ENCODE measurements at regions not wholly inside any gene's neighbourhood (a gene's known extent, or its start where the extent isn't known, plus 50 kb on each side); places are given as distances from the start of the nearest gene placed in this dataset.

GRCh38 chr4:188839704-188840103 is 700.5 kb downstream of the TRIML1 start:
- ATAC-seq (replicated peaks) = no peak
- H3K27ac Mint-ChIP-seq = no peak overlapping the region
- H3K9me3 Mint-ChIP-seq = peaks cover 0 to 2% of the 10 kb centered on the region in 2 donors
- no peaks in the 10 kb centered on the region for H3K27me3 Mint-ChIP-seq
- no peaks in the 10 kb centered on the region for H3K4me1 Mint-ChIP-seq
- H3K4me3 Mint-ChIP-seq = no peak overlapping the region
- no peaks in the 10 kb centered on the region for H3K36me3 Mint-ChIP-seq
- DNase-seq = no peak

GRCh38 chr4:188841523-188841922 is 702.3 kb downstream of the TRIML1 start:
- DNase-seq (no peak), ATAC-seq (replicated peaks) (no peak)
- Mint-ChIP-seq H3K36me3 (no peaks in the 10 kb centered on the region), H3K27me3 (no peaks in the 10 kb centered on the region), H3K4me1 (no peaks in the 10 kb centered on the region), H3K4me3 (no peak overlapping the region), H3K27ac (no peak overlapping the region), H3K9me3 (peaks cover 0 to 9% of the 10 kb centered on the region in 2 donors)

GRCh38 chr4:188854436-188854835 is 715.2 kb downstream of the TRIML1 start:
- H3K4me1 Mint-ChIP-seq = no peaks in the 10 kb centered on the region
- H3K36me3 Mint-ChIP-seq = no peaks in the 10 kb centered on the region
- H3K27me3 Mint-ChIP-seq = no peaks in the 10 kb centered on the region
- ATAC-seq (replicated peaks) (no peak), DNase-seq (no peak)
- no peak overlapping the region for H3K27ac Mint-ChIP-seq
- H3K4me3 Mint-ChIP-seq = no peak overlapping the region
- peaks cover 6 to 13% of the 10 kb centered on the region in 2 donors for H3K9me3 Mint-ChIP-seq

- no peaks in the 10 kb centered on the region for H3K27me3 Mint-ChIP-seq
- DNase-seq (no peak), ATAC-seq (replicated peaks) (no peak)
- peaks cover 2 to 6% of the 10 kb centered on the region in 2 donors for H3K9me3 Mint-ChIP-seq
- H3K4me1 Mint-ChIP-seq = no peaks in the 10 kb centered on the region
- no peak overlapping the region for H3K27ac Mint-ChIP-seq
- H3K4me3 Mint-ChIP-seq = no peak overlapping the region
- H3K36me3 Mint-ChIP-seq = no peaks in the 10 kb centered on the region
These were observed 719.5 kb downstream of the TRIML1 start for GRCh38 chr4:188858696-188859095.

- Mint-ChIP-seq H3K4me3 (no peak overlapping the region), H3K9me3 (peaks cover 4 to 14% of the 10 kb centered on the region in 2 donors), H3K36me3 (no peaks in the 10 kb centered on the region), H3K27me3 (no peaks in the 10 kb centered on the region), H3K27ac (no peak overlapping the region), H3K4me1 (no peaks in the 10 kb centered on the region)
- DNase-seq (no peak), ATAC-seq (replicated peaks) (no peak)
These were observed 725.5 kb downstream of the TRIML1 start for GRCh38 chr4:188864741-188865140.

GRCh38 chr4:188867796-188868195 is 728.6 kb downstream of the TRIML1 start:
- DNase-seq (no peak), ATAC-seq (replicated peaks) (no peak)
- H3K4me1 Mint-ChIP-seq = no peaks in the 10 kb centered on the region
- H3K36me3 Mint-ChIP-seq = no peaks in the 10 kb centered on the region
- no peaks in the 10 kb centered on the region for H3K27me3 Mint-ChIP-seq
- H3K4me3 Mint-ChIP-seq = no peak overlapping the region
- H3K9me3 Mint-ChIP-seq = peaks cover 4 to 14% of the 10 kb centered on the region in 2 donors
- no peak overlapping the region for H3K27ac Mint-ChIP-seq

- no peak for ATAC-seq (replicated peaks)
- H3K4me1 Mint-ChIP-seq = no peaks in the 10 kb centered on the region
- no peaks in the 10 kb centered on the region for H3K27me3 Mint-ChIP-seq
- H3K9me3 Mint-ChIP-seq = peaks cover 2 to 8% of the 10 kb centered on the region in 2 donors
- H3K36me3 Mint-ChIP-seq = no peaks in the 10 kb centered on the region
- no peak overlapping the region for H3K27ac Mint-ChIP-seq
- no peak overlapping the region for H3K4me3 Mint-ChIP-seq
- DNase-seq = no peak
These were observed 730.3 kb downstream of the TRIML1 start for GRCh38 chr4:188869581-188869980.

- Mint-ChIP-seq H3K27me3 (no peaks in the 10 kb centered on the region), H3K36me3 (no peaks in the 10 kb centered on the region), H3K4me3 (no peak overlapping the region)
These were observed 733.6 kb downstream of the TRIML1 start for GRCh38 chr4:188872809-188873208.

GRCh38 chr4:188876881-188877280 is 737.6 kb downstream of the TRIML1 start:
- ATAC-seq (replicated peaks) (no peak), DNase-seq (no peak)
- Mint-ChIP-seq H3K4me3 (no peak overlapping the region), H3K9me3 (peaks cover 0 to 2% of the 10 kb centered on the region in 2 donors), H3K36me3 (no peaks in the 10 kb centered on the region), H3K27ac (no peak overlapping the region), H3K27me3 (no peaks in the 10 kb centered on the region), H3K4me1 (peaks cover 4 to 15% of the 10 kb centered on the region in 2 donors)

More at GRCh38 chr4:188872809-188873208, 733.6 kb downstream of the TRIML1 start:
- Mint-ChIP-seq H3K27ac (no peak overlapping the region), H3K4me1 (no peaks in the 10 kb centered on the region), H3K9me3 (peaks cover 2 to 4% of the 10 kb centered on the region in 2 donors)
- no peak for DNase-seq
- ATAC-seq (replicated peaks) = peak in 1 of 2 donors; percentile 21

- H3K27me3 Mint-ChIP-seq = no peaks in the 10 kb centered on the region
- ATAC-seq (replicated peaks) (no peak), DNase-seq (no peak)
- no peak overlapping the region for H3K27ac Mint-ChIP-seq
- peaks cover 4 to 15% of the 10 kb centered on the region in 2 donors for H3K4me1 Mint-ChIP-seq
- no peaks in the 10 kb centered on the region for H3K36me3 Mint-ChIP-seq
- H3K9me3 Mint-ChIP-seq = peaks cover 2 to 3% of the 10 kb centered on the region in 2 donors
- no peak overlapping the region for H3K4me3 Mint-ChIP-seq
These were observed 740.4 kb downstream of the TRIML1 start for GRCh38 chr4:188879598-188879997.

GRCh38 chr4:188887905-188888304 is 748.7 kb downstream of the TRIML1 start:
- no peak overlapping the region for H3K27ac Mint-ChIP-seq
- no peaks in the 10 kb centered on the region for H3K36me3 Mint-ChIP-seq
- H3K27me3 Mint-ChIP-seq = no peaks in the 10 kb centered on the region
- no peaks in the 10 kb centered on the region for H3K4me1 Mint-ChIP-seq
- ATAC-seq (replicated peaks) (no peak), DNase-seq (no peak)
- H3K4me3 Mint-ChIP-seq = no peak overlapping the region
- peaks cover 1 to 5% of the 10 kb centered on the region in 2 donors for H3K9me3 Mint-ChIP-seq

GRCh38 chr4:188892837-188893236 is 753.6 kb downstream of the TRIML1 start:
- no peaks in the 10 kb centered on the region for H3K4me1 Mint-ChIP-seq
- H3K4me3 Mint-ChIP-seq = no peak overlapping the region
- ATAC-seq (replicated peaks) (no peak), DNase-seq (no peak)
- H3K27ac Mint-ChIP-seq = no peak overlapping the region
- H3K9me3 Mint-ChIP-seq = peaks cover 7 to 10% of the 10 kb centered on the region in 2 donors
- H3K36me3 Mint-ChIP-seq = no peaks in the 10 kb centered on the region
- H3K27me3 Mint-ChIP-seq = no peaks in the 10 kb centered on the region

GRCh38 chr4:188903986-188904385 is 764.7 kb downstream of the TRIML1 start:
- ATAC-seq (replicated peaks) = no peak
- DNase-seq = no peak
- peaks cover 0 to 4% of the 10 kb centered on the region in 2 donors for H3K9me3 Mint-ChIP-seq

GRCh38 chr4:188904617-188905016 is 765.4 kb downstream of the TRIML1 start:
- Mint-ChIP-seq H3K4me1 (no peaks in the 10 kb centered on the region), H3K4me3 (no peak overlapping the region), H3K36me3 (no peaks in the 10 kb centered on the region), H3K9me3 (peaks cover 0 to 4% of the 10 kb centered on the region in 2 donors), H3K27me3 (no peaks in the 10 kb centered on the region), H3K27ac (no peak overlapping the region)
- ATAC-seq (replicated peaks) (no peak), DNase-seq (no peak)

More at GRCh38 chr4:188903986-188904385, 764.7 kb downstream of the TRIML1 start:
- no peaks in the 10 kb centered on the region for H3K4me1 Mint-ChIP-seq
- no peak overlapping the region for H3K4me3 Mint-ChIP-seq
- no peaks in the 10 kb centered on the region for H3K27me3 Mint-ChIP-seq
- H3K27ac Mint-ChIP-seq = no peak overlapping the region
- H3K36me3 Mint-ChIP-seq = no peaks in the 10 kb centered on the region

GRCh38 chr4:188905248-188905647 is 766.0 kb downstream of the TRIML1 start:
- Mint-ChIP-seq H3K4me1 (no peaks in the 10 kb centered on the region), H3K27ac (no peak overlapping the region), H3K9me3 (peaks cover 0 to 4% of the 10 kb centered on the region in 2 donors), H3K4me3 (no peak overlapping the region), H3K36me3 (no peaks in the 10 kb centered on the region), H3K27me3 (no peaks in the 10 kb centered on the region)
- DNase-seq (no peak), ATAC-seq (replicated peaks) (no peak)

- H3K36me3 Mint-ChIP-seq = no peaks in the 10 kb centered on the region
- no peaks in the 10 kb centered on the region for H3K27me3 Mint-ChIP-seq
- peaks cover 9 to 12% of the 10 kb centered on the region in 2 donors for H3K9me3 Mint-ChIP-seq
- H3K4me3 Mint-ChIP-seq = no peak overlapping the region
- ATAC-seq (replicated peaks) = no peak
- no peaks in the 10 kb centered on the region for H3K4me1 Mint-ChIP-seq
- no peak overlapping the region for H3K27ac Mint-ChIP-seq
- DNase-seq = no peak
These were observed 772.0 kb downstream of the TRIML1 start for GRCh38 chr4:188911199-188911598.

Measured in stimulated activated naive B cell treated with anti-CD40 and anti-IgM and Interleukin-4, amounts not matched to agents 10 μg/mL and 1 μg/mL and 100 μg/mL, for 72 hours (primary cell).